ENCODE measurements at regions not wholly inside any gene's neighbourhood (a gene's known extent, or its start where the extent isn't known, plus 50 kb on each side); places are given as distances from the start of the nearest gene placed in this dataset.
A peak's percentile ranks its signal among the peaks of the same experiment; 100 is the strongest.

DNA sequence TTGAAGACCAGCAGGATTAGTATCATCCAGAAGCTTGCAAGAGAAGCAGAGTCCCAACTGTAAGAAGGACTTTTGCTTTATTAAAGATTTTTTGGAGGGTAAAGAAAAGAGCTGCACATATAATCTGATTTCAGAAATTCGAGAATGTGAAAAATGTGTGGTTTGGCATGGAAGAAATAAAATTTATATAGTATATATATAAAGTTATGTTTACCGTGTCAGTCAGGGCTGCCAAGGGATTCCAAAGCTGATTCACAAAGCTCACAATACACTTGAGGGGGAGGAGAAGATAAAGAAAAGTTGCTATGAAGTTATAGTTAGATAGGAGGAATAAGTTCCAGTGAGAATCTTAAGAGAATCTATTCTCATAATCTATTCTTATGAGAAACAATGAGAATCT is 231.8 kb upstream of the CACNA2D1 start:
- 100% methylated on average over 1 of the region's 2 CpGs; no CpG with 5 or more reads in 1 of the 2 experiments for WGBS, 2 experiments (ENCODE audit: extremely low coverage in 2 of 2, insufficient read length in 1 of 2)
- Histone ChIP-seq H3K4me2 (ENCODE audit: low read depth, low read length) (no peak overlapping the region), H3K27me3 (ENCODE audit: control insufficient read depth, insufficient read depth, low read length) (no peaks in the 10 kb centered on the region), H3K23ac (ENCODE audit: low read depth, low read length) (no peak overlapping the region), H4K5ac (ENCODE audit: low read depth, low read length) (no peak overlapping the region; the same call in 1 of the 2 replicates), H2AK9ac (replicated peaks; ENCODE audit: low read depth, low read length, poor library complexity) (no peak overlapping the region), H2BK20ac (ENCODE audit: low read depth, low read length) (no peak overlapping the region), H3K14ac (replicated peaks; ENCODE audit: low read depth, low read length) (no peak overlapping the region), H3K56ac (ENCODE audit: extremely low read depth, insufficient read depth, low read length) (no peak overlapping the region), H3K9ac (ENCODE audit: low read depth, low read length) (no peak overlapping the region), H3K4me1 (ENCODE audit: control insufficient read depth, insufficient read depth, low read length) (peaks cover 5% of the 10 kb centered on the region; the same call in 1 of the 2 replicates), H3K79me1 (ENCODE audit: low read depth in 1 of 2, low read length in 2 of 2) (no peaks in the 10 kb centered on the region), H2BK5ac (ENCODE audit: low read depth, low read length, poor library complexity, severe bottlenecking) (peak overlapping the region; percentile 63), H2BK120ac (ENCODE audit: low read depth, low read length) (0 out of 2 replicates have a peak overlapping the region, but pooled peaks have one; percentile 13), H3K4me3 (ENCODE audit: insufficient read depth, low read depth, low read length) (no peak overlapping the region), H3K4ac (ENCODE audit: low read depth, low read length) (no peak overlapping the region), H4K8ac (ENCODE audit: low read depth in 2 of 2, low read length in 2 of 2) (no peak overlapping the region), H4K91ac (ENCODE audit: insufficient read depth, low read depth, low read length) (no peak overlapping the region), H2AFZ (replicated peaks; ENCODE audit: low read length, poor library complexity) (no peak overlapping the region), H3K36me3 (ENCODE audit: control insufficient read depth, insufficient read depth, low read length) (no peaks in the 10 kb centered on the region), H3K9me1 (ENCODE audit: insufficient read depth, low read length) (no peaks in the 10 kb centered on the region), H2AK5ac (ENCODE audit: low read depth, low read length) (no peak overlapping the region), H2BK15ac (ENCODE audit: low read depth, low read length) (no peak overlapping the region), H4K20me1 (ENCODE audit: insufficient read depth, low read length) (no peaks in the 10 kb centered on the region), H3K27ac (ENCODE audit: insufficient read depth, low read length) (no peak overlapping the region), H3K9me3 (ENCODE audit: control insufficient read depth, insufficient read depth, low read length) (no peaks in the 10 kb centered on the region), H3K18ac (ENCODE audit: low read depth, low read length) (peak overlapping the region; percentile 37; the same call in 1 of the 2 replicates)
- intact Hi-C loops (cut with micrococcal nuclease): no loop called here
- TF ChIP-seq MXI1 (IDR thresholded peaks at IDR 0.05; ENCODE audit: borderline replicate concordance, low read depth, low read length) (no peak), RCOR1 (IDR thresholded peaks at IDR 0.05; ENCODE audit: insufficient replicate concordance, low read length) (no peak), MAZ (IDR thresholded peaks at IDR 0.05; ENCODE audit: borderline replicate concordance, low read depth, low read length) (no peak), BHLHE40 (IDR thresholded peaks at IDR 0.05; ENCODE audit: low read depth, low read length) (no peak), NFE2L2 (IDR thresholded peaks at IDR 0.05; ENCODE audit: low read depth, low read length) (no peak), POLR2A (IDR thresholded peaks at IDR 0.05; ENCODE audit: low read depth, low read length) (no peak), MAFK (IDR thresholded peaks at IDR 0.05; ENCODE audit: low read depth, low read length) (no peak), FOS (IDR thresholded peaks at IDR 0.05; ENCODE audit: low read depth, low read length) (no peak), RAD21 (IDR thresholded peaks at IDR 0.05; ENCODE audit: low read length) (no peak), CHD1 (IDR thresholded peaks at IDR 0.05; ENCODE audit: low read depth, low read length) (no peak), RFX5 (IDR thresholded peaks at IDR 0.05; ENCODE audit: low read depth, low read length) (no peak)
- TF ChIP-seq, protein P1, sequence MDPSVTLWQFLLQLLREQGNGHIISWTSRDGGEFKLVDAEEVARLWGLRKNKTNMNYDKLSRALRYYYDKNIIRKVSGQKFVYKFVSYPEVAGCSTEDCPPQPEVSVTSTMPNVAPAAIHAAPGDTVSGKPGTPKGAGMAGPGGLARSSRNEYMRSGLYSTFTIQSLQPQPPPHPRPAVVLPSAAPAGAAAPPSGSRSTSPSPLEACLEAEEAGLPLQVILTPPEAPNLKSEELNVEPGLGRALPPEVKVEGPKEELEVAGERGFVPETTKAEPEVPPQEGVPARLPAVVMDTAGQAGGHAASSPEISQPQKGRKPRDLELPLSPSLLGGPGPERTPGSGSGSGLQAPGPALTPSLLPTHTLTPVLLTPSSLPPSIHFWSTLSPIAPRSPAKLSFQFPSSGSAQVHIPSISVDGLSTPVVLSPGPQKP (IDR thresholded peaks at IDR 0.05; ENCODE audit: borderline replicate concordance, low read depth, low read length): no peak
- TF ChIP-seq, protein P2, sequence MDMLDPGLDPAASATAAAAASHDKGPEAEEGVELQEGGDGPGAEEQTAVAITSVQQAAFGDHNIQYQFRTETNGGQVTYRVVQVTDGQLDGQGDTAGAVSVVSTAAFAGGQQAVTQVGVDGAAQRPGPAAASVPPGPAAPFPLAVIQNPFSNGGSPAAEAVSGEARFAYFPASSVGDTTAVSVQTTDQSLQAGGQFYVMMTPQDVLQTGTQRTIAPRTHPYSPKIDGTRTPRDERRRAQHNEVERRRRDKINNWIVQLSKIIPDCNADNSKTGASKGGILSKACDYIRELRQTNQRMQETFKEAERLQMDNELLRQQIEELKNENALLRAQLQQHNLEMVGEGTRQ (IDR thresholded peaks at IDR 0.05; ENCODE audit: low read depth, low read length): no peak
- TF ChIP-seq, protein P3, sequence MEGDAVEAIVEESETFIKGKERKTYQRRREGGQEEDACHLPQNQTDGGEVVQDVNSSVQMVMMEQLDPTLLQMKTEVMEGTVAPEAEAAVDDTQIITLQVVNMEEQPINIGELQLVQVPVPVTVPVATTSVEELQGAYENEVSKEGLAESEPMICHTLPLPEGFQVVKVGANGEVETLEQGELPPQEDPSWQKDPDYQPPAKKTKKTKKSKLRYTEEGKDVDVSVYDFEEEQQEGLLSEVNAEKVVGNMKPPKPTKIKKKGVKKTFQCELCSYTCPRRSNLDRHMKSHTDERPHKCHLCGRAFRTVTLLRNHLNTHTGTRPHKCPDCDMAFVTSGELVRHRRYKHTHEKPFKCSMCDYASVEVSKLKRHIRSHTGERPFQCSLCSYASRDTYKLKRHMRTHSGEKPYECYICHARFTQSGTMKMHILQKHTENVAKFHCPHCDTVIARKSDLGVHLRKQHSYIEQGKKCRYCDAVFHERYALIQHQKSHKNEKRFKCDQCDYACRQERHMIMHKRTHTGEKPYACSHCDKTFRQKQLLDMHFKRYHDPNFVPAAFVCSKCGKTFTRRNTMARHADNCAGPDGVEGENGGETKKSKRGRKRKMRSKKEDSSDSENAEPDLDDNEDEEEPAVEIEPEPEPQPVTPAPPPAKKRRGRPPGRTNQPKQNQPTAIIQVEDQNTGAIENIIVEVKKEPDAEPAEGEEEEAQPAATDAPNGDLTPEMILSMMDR (conservative IDR thresholded peaks at IDR 0.05; ENCODE audit: low read depth, low read length): no peak
- dilution Hi-C loops (cut with HindIII; ENCODE audit: low sequenced_read_pairs, unreplicated experiment): no loop called here
- no TSS peak for BruUV-seq (replicated peaks)
- ChIA-PET CTCF (no interaction called here), POLR2A (ENCODE audit: unreplicated experiment) (no interaction called here)
- in situ Hi-C loops (cut with MboI; ENCODE audit: low sequenced_read_pairs): no loop called here
- peak; percentile 39 for DNase-seq
- peak; percentile 28 for ATAC-seq (ENCODE audit: low read depth)
